GM12865 (cell line): ENCODE measurements at regions not wholly inside any gene's neighbourhood (a gene's known extent, or its start where the extent isn't known, plus 50 kb on each side); places are given as distances from the start of the nearest gene placed in this dataset.

Experiments
- DNase-seq: peaks from one replicate; pipeline ENCODE4 v3.0.0; 2010; ENCODE audit warnings: low read depth
- H3K4me3 ChIP-seq: 2 replicates; pipeline ENCODE4 v1.5.1; 2011; ENCODE audit warnings: mild to moderate bottlenecking, low read depth, low read length, control low read depth
- TF ChIP-seq, protein P1 (sequence below): IDR thresholded peaks from 2 replicates; pipeline ENCODE4 v1.5.1; 2011; ENCODE audit warnings: low read length, control low read depth, low read depth, inconsistent platforms; ENCODE audit not compliant: insufficient read depth; ENCODE audit errors: missing control alignments

DNA sequence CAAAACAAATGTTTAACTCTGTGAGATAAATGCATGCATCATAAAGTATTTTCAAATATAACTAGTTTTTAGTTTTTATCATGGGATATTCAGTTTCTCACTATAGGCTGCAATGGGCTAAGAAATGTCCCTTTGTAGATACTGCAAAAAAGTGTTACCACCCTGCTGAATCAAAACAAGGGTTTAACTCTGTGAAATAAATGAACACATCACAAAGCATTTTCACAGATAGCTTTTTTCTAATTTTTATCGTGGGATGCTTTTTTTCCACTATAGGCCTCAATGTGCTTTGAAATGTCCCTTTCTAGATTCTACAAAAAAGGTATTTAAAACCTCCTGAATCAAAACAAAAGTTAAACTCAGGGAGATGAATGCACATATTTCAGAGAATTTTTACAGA, 541.1 kb downstream of the KCNJ18 start:
- H3K4me3 ChIP-seq, result no peak overlapping the region
- DNase-seq, result no peak
- TF ChIP-seq, protein P1, sequence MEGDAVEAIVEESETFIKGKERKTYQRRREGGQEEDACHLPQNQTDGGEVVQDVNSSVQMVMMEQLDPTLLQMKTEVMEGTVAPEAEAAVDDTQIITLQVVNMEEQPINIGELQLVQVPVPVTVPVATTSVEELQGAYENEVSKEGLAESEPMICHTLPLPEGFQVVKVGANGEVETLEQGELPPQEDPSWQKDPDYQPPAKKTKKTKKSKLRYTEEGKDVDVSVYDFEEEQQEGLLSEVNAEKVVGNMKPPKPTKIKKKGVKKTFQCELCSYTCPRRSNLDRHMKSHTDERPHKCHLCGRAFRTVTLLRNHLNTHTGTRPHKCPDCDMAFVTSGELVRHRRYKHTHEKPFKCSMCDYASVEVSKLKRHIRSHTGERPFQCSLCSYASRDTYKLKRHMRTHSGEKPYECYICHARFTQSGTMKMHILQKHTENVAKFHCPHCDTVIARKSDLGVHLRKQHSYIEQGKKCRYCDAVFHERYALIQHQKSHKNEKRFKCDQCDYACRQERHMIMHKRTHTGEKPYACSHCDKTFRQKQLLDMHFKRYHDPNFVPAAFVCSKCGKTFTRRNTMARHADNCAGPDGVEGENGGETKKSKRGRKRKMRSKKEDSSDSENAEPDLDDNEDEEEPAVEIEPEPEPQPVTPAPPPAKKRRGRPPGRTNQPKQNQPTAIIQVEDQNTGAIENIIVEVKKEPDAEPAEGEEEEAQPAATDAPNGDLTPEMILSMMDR, result no peak

DNA sequence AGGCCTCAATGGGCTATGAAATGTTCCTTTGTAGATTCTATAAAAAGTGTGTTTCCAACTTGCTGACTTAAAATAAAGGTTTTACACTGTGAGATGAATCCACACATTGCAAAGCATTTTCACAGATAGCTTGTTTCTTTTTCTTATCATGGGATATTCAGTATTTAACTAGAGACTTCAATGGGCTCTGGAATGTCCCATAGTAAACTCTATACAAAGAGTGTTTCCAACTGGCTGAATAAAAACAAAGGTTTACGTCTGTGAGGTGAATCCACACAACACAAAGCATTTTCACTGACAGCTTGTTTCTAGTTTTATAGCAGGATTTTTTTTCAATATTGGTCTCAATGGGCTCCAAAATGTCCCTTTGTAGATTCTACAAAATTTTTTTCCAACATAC, 550.1 kb downstream of the KCNJ18 start:
- no peak overlapping the region for H3K4me3 ChIP-seq
- no peak for DNase-seq
- TF ChIP-seq, protein P1, result no peak

DNA sequence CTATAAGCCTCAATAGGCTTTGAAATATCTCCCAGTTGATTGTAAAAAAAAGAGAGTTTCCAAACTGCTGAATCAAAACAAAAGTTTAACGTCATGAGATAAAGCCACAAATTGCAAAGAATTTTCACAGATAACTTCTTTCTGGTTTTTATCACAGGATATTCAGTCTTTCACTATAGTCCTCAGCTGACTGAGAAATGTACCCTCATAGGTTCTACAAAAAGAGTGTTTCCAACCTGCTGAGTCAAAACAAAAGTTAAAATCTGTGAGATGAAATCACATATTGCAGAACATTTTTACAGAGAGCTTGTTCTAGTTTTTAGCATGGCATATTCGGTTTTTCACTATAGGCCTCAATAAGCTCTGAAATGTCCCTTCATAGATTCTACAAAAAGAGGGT, 559.2 kb downstream of the KCNJ18 start:
- no peak overlapping the region for H3K4me3 ChIP-seq
- DNase-seq, result no peak
- TF ChIP-seq, protein P1, result no peak

DNA sequence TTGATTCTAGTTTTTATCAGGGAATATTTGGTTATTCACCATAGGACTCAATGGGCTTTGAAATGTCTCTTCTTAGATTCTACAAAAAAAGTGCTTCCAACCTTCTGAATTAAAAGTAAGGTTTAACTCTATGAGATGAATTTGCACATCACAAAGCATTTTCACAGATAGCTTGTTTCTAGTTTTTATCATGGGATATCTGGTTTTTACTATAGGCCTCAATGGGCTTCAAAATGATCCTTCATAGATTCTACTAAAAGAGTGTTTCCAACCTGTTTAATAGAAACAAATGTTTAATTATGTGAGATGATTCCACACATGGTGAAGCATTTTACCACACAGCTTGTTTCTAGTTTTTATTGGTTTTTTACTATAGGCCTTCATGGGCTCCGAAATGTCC, 560.7 kb downstream of the KCNJ18 start:
- DNase-seq, result no peak
- TF ChIP-seq, protein P1, result no peak
- H3K4me3 ChIP-seq, result no peak overlapping the region

DNA sequence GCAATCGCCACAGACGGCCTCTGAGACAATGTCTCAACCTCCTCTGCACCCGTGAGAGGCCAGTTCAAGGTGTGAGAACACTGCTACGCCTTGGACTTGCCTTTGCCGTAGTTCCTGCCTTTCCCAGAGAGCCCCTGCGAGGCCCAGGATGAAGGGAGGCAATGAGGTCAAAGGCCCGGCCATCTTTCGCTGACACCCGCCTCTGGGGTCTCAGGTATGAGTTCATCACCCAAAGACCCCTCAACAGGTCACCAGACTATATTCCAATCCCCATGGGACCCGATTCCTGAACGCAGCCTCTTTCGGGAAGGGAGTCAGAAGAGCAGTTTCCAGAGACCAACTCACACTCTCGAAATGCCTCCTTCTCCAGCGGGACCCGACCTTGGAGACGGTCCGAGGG, 573.5 kb downstream of the KCNJ18 start:
- no peak for DNase-seq
- TF ChIP-seq, protein P1, result no peak

DNA sequence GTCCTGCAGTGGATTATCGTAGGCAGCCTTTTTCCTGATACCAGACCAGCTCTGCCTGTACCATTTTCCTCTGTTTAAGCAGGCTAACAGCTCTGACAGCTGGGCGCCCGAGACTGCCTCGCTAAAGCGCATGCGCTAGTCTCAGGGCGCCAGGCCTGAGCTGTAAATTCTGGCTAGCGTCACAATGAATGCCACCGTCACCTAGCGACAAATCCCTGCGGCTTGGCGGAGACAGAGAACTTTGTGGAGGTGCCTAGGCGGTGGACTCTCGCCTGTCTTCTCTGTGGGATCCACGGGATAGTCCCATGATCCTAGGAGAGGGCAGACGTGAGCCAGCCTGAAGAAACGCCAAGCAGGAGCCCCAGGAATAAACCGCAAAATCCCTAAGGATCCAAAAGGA, 573.9 kb downstream of the KCNJ18 start:
- H3K4me3 ChIP-seq, result no peak overlapping the region
- DNase-seq, result no peak

More for the DNA sequence above, 573.5 kb downstream of the KCNJ18 start:
- H3K4me3 ChIP-seq, result no peak overlapping the region

DNA sequence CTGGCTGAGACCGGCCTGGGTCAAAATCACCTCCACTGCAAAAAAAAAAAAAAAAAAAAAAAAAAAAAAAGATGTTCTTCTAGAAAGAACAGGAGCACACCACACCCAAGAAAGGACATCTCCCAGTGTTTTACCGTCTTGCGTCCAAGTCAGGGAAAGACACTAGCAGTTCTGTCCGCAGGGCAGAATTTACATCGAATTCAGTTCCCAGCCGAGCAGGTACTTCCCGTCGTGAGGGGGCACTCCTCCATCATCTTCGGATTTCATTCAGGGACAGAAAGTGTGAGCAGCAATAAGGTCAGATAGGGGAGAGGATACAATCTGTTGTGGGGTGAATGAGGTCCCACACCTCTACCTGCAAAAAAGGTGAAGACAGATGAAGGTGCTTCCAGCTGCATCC, 574.7 kb downstream of the KCNJ18 start:
- TF ChIP-seq, protein P1, result no peak
- no peak overlapping the region for H3K4me3 ChIP-seq
- no peak for DNase-seq

More for the DNA sequence above, 573.9 kb downstream of the KCNJ18 start:
- TF ChIP-seq, protein P1, result no peak
